Limb (tissue), 2 donors: ENCODE measurements at regions not wholly inside any gene's neighbourhood (a gene's known extent, or its start where the extent isn't known, plus 50 kb on each side); places are given as distances from the start of the nearest gene placed in this dataset.
"Not testable (repeated sequence)": the region's sequence is repeated elsewhere in the genome, so short reads cannot be mapped to it uniquely, and the experiment has no call there.

Experiments used
- DNase-seq, 2 donors: peaks; one replicate each; pipeline ENCODE4 v3.0.0-alpha.2; 2016; ENCODE audit errors: extremely low spot score in 2 of 2

GRCh38 chr22:26916236-26916635 is 258.8 kb downstream of the MIAT start:
- DNase-seq, result no peak

DNA sequence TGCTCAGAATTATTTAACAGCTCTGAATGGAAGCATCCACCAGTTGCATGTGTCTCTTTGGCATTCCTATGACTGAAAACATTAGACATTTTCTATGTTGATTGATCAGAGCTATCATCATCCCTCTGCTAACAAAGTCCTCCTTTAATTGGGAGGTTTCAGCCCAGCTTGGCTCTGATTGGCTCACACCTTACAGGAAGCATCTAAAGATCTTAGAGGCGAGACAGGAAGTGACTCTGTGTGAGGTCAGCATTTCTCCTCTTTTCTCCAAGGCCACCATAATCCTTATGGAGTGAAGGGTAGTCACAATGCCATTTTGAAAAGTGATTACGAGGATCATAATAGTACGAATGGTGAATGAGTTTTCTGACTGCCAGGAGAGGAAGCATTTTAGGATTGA is 260.8 kb downstream of the MIAT start:
- no peak for DNase-seq

DNA sequence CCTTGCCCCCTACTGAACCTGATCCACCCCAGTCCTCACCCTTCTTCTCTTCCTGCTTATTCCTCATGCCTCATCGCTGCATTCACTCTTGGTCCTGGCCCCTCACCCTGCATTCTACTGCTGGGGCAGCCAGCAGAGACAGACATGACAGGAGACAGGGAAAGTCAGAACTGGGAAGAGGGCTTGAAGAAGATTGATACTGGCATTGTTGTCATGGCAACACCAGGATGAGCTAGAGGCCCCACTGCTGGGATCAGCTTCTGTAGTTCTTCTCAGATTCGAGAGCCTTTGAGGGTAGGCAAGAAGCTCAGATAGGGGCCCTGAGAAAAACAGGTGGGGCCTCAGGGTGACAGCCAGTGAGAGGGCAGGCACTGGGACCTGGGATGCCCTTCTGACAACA is 264.3 kb downstream of the MIAT start:
- no peak for DNase-seq

DNA sequence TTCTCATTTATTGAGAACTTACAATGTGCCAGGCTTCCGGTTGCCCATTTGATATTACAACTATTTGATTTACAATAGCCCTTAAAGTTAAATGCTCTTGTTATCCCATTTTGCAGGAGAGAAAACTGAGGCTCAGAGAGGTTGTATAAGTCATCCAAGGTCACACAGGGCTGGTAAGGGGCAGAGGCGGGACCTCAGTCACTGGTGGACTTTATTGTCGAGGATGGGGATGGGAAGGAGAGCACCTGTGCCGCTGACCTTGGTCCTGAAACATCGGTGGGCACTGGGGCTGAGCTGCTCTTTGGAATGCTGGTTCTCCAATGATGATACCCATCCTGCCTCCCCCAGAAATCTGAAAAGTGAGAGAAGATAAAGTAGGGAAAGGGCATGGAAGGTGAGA is 265.4 kb downstream of the MIAT start:
- peak in 1 of 2 donors; percentile 51 for DNase-seq

GRCh38 chr22:26923531-26923930 is 266.1 kb downstream of the MIAT start:
- DNase-seq, result no peak

GRCh38 chr22:26927821-26928220 is 270.4 kb downstream of the MIAT start:
- no peak for DNase-seq

- no peak for DNase-seq
Observed at GRCh38 chr22:26931471-26931870, 274.1 kb downstream of the MIAT start.

DNA sequence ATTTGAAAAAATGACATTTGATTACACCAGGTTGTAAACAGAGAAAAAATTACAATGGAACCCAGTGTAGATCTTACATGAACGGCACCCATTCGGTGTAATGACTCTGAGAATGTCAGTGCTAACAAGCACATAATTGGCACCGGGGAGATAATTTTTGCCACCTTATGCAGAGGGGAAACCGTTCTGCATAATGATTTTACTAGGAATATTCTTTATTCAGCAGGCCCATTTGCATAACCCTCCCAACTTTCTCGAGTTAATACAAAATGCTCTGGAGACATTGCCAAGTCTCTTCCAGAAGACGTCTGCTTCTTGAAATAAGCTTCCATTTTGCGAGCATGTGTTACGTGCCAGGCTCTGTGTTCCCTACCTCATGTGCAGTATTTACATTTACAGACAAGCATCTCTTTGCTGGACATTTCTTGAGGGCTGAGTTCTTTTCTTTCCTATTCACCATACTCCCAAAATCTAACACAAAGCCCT is 275.8 kb downstream of the MIAT start:
- no peak for DNase-seq

- DNase-seq, result no peak
Observed at GRCh38 chr22:26937213-26937612, 279.8 kb downstream of the MIAT start.

GRCh38 chr22:26939466-26939865 is 282.1 kb downstream of the MIAT start:
- DNase-seq, result no peak

GRCh38 chr22:26941896-26942636 is 284.7 kb downstream of the MIAT start:
- DNase-seq, result no peak

GRCh38 chr22:26942637-26942957 is 285.2 kb downstream of the MIAT start:
- DNase-seq, result no peak

DNA sequence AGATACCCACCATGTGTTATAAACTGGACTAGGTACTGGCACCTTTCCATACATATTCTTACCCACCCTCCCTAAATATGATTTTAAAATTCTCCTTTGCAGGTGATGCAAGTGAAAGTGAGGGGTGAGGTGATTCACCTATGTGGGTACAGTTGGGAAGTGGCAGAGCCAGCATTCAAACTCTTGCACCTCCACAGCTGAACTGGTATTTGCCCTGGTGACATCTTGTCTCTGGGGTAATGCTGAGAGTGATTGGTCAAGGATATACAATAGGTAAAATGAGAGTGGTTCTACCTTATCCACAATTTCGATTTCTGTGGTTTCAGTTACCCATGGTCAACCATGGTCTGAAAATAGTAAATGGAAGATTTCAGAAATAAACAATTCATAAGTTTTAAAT is 288.2 kb downstream of the MIAT start:
- DNase-seq, result no peak

DNA sequence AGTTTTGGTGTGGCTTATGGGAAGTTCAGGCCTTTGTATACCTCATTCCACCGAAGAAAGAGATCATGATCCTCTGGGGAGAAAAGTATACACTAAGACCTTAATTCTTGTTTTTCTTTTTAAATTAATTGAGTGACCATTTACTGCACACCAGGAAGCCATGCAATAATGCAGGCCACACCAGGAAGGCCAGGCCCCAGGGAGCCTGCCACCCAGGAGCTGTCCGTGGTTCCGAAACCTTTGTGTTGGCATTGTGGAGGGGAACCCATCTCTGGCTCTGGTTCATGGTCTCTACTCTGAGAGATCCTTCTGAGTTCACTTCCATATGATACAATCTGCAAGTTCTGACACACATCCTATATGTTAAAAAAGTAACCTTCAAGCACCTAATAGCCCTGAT is 291.8 kb downstream of the MIAT start:
- DNase-seq, result peak in 1 of 2 donors; percentile 49

DNA sequence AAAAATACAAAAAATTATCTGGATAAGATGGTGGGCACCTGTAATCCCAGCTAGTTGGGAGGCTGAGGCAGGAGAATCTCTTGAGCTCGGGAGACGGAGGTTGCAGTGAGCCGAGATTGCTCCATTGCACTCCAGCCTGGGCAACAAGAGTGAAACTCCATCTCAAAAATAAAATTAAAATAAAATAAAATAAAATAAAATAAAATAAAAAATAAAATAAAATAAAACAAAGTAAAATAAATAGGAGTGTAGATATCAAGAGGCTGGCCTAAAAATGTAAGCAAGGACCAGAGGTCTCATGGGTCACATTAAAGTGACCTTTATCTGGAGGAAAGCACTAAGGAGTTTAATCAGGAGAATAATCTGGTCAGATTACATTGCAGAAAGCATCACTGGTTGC is 293.8 kb downstream of the MIAT start:
- DNase-seq, result not testable (repeated sequence)

DNA sequence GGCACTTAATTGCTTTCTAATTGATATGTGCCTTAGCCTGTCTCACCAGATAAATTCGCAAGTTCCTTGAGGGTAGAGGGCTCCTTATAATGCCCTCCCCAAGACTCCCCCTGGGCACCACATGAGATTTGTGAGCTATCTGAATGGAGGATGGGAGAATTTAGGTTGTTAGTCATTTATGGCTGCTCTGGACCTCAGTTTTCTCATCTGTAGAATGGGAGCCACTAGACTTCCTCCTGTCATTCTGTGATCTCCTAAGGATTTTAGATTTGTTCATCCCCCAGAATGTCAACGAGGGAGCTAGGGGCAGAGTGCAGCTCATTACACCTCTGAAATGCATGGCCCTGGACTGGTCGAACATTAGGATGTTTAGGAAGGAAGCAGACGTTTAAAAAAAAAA is 294.6 kb downstream of the MIAT start:
- DNase-seq, result no peak

- DNase-seq, result peak in 1 of 2 donors; percentile 38
Observed at GRCh38 chr22:26952451-26953011, 295.1 kb downstream of the MIAT start.

DNA sequence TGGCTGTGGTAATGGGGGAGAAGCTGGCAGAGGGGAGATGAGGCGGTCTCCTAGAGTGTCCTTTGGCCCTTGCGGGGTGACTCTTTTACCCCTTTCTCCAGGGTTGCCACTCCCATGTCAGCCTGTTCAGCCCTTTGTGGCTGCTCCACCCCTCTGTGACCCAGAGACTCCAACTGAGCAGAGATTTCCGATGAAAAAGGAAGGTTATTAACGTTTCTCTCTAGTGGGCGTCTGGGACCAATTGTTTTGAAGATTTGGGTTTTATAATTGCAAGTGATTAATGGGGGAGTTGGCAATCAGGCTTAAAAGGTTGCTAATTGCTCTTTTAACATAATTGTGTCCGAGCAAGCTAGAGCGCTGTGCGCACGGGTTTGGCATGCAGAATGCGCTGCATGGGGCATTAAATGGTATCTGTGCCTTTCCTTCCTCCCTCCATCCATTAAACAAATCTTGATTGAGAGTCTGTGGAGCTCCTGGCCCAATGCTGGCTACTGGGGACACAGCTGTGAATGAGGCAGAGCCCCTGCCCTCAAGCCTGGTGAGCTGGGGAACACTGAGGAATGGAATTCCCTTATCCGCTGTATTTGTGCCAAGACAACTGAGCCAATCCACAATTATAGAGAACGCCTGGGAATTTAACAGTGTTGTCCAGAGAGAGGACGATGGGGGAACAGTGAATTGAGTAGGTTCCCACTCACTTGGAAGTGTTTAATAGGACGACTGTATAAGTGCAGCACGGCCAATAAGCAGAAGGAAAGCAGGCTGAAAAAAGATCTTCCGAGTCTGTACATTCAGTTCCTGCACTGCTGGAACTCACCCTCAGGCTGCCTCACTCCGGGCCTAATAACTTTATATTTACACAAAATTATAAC is 295.9 kb downstream of the MIAT start:
- no peak for DNase-seq

DNA sequence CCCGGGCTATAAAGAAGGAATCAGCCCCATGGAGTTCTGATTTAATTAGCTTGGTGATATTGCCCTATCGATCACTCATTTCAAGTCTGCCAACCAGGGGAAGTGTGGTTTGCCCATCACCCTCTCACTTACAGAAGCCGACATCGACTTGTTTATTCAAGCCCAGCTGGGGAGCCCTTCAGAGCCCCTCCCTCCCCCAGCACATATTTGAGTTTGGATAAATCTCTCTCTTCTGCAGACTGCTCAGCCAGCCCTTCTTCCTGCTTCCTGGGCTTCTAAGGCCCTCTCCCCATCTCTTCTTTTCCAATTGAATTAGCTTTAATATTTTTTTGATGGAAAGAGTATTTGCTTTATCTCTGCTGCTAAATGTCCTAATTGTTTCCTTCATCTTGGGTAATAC is 299.0 kb downstream of the MIAT start:
- DNase-seq, result no peak

- DNase-seq, result no peak
Observed at GRCh38 chr22:26957176-26957575, 299.8 kb downstream of the MIAT start.

DNA sequence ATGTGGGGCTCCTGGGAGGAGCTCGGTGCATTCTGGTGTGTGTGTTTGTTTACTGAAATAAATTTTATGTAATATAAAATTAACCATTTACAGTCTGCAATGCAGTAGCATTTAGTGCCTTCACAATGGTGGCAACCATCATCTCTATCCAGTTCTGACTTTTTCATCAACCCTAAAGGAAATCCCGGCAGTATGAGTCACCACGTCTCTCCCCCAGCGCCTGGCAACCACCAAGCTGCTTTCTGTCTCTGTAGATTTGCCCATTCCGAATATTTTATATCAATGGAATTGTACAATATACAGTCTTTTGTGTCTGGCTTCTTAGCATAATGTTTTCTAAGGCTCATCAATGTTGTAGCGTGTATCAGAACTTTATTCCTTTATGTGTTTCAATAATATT is 300.5 kb downstream of the MIAT start:
- DNase-seq, result no peak

DNA sequence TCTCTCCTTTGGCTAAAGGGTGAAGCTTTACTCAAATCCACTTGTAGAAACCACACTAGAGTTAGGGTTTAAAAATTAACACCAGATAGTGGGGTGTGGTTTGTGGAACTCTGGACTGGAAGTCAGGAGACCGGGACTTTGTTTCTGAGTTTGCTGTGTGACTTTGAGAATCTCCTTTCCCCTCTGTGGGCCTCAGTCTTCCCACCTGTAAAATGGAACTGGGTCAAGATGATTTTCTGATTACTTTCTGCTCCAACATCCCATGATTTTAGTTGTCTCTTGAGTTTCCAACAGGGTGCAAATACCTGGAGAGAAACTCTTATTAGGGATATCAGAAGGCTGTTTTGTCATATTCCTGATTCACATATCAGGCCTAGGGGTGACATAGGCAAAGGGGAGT is 301.0 kb downstream of the MIAT start:
- DNase-seq, result no peak

DNA sequence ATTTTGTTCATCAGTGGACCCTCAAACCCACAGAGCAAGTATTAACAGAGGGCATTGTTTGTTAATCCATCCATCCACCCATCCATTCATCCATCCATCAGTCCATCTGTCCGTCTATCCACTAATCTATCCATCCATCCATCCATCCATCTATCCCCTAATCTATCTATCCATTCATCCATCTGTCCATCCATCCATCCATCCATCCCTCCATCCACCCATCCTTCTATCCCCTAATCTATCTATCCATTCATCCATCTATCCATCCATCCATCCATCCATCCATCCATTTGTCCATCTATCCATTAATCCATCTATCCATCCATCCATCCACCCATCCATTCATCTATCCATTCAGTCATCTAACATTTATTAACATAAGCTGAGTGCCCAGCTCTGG is 307.3 kb downstream of the MIAT start:
- DNase-seq, result no peak
